ENCODE measurements at regions not wholly inside any gene's neighbourhood (a gene's known extent, or its start where the extent isn't known, plus 50 kb on each side); places are given as distances from the start of the nearest gene placed in this dataset.

- Mint-ChIP-seq H3K4me3 (ENCODE audit: unreplicated experiment) (no peak overlapping the region), H3K27me3 (ENCODE audit: unreplicated experiment) (no peaks in the 10 kb centered on the region), H3K36me3 (ENCODE audit: unreplicated experiment) (no peaks in the 10 kb centered on the region), H3K9me3 (ENCODE audit: unreplicated experiment) (no peaks in the 10 kb centered on the region), H3K4me1 (ENCODE audit: low read depth, unreplicated experiment) (peaks cover 3% of the 10 kb centered on the region), H3K27ac (ENCODE audit: unreplicated experiment) (no peak overlapping the region)
- DNase-seq, result no peak
- no peak for TF ChIP-seq CTCF (IDR thresholded peaks at IDR 0.05; ENCODE audit: partially characterized antibody, unreplicated experiment)
Observed at GRCh38 chr17:55572599-55572998, 61.3 kb upstream of the SMIM36 start.

- H3K9me3 Mint-ChIP-seq (ENCODE audit: unreplicated experiment), result no peaks in the 10 kb centered on the region
- no peak for TF ChIP-seq CTCF (IDR thresholded peaks at IDR 0.05; ENCODE audit: partially characterized antibody, unreplicated experiment)
- DNase-seq, result no peak
- H3K36me3 Mint-ChIP-seq (ENCODE audit: unreplicated experiment), result no peaks in the 10 kb centered on the region
- no peak overlapping the region for H3K27ac Mint-ChIP-seq (ENCODE audit: unreplicated experiment)
- H3K4me3 Mint-ChIP-seq (ENCODE audit: unreplicated experiment), result no peak overlapping the region
- no peaks in the 10 kb centered on the region for H3K27me3 Mint-ChIP-seq (ENCODE audit: unreplicated experiment)
- H3K4me1 Mint-ChIP-seq (ENCODE audit: low read depth, unreplicated experiment), result peaks cover 3% of the 10 kb centered on the region
Observed at GRCh38 chr17:55572139-55572538, 60.9 kb upstream of the SMIM36 start.

- no peak for DNase-seq
- H3K27ac Mint-ChIP-seq (ENCODE audit: unreplicated experiment), result no peak overlapping the region
- peaks cover 3% of the 10 kb centered on the region for H3K4me1 Mint-ChIP-seq (ENCODE audit: low read depth, unreplicated experiment)
- no peak for TF ChIP-seq CTCF (IDR thresholded peaks at IDR 0.05; ENCODE audit: partially characterized antibody, unreplicated experiment)
- no peaks in the 10 kb centered on the region for H3K9me3 Mint-ChIP-seq (ENCODE audit: unreplicated experiment)
- H3K36me3 Mint-ChIP-seq (ENCODE audit: unreplicated experiment), result no peaks in the 10 kb centered on the region
- no peak overlapping the region for H3K4me3 Mint-ChIP-seq (ENCODE audit: unreplicated experiment)
- H3K27me3 Mint-ChIP-seq (ENCODE audit: unreplicated experiment), result no peaks in the 10 kb centered on the region
Observed at GRCh38 chr17:55571095-55571494, 59.8 kb upstream of the SMIM36 start.

GRCh38 chr17:55570391-55570790, 59.1 kb upstream of the SMIM36 start:
- no peaks in the 10 kb centered on the region for H3K9me3 Mint-ChIP-seq (ENCODE audit: unreplicated experiment)
- no peaks in the 10 kb centered on the region for H3K36me3 Mint-ChIP-seq (ENCODE audit: unreplicated experiment)
- peaks cover 3% of the 10 kb centered on the region for H3K4me1 Mint-ChIP-seq (ENCODE audit: low read depth, unreplicated experiment)
- no peaks in the 10 kb centered on the region for H3K27me3 Mint-ChIP-seq (ENCODE audit: unreplicated experiment)
- no peak for DNase-seq
- H3K4me3 Mint-ChIP-seq (ENCODE audit: unreplicated experiment), result no peak overlapping the region
- no peak for TF ChIP-seq CTCF (IDR thresholded peaks at IDR 0.05; ENCODE audit: partially characterized antibody, unreplicated experiment)
- no peak overlapping the region for H3K27ac Mint-ChIP-seq (ENCODE audit: unreplicated experiment)

- Mint-ChIP-seq H3K9me3 (ENCODE audit: unreplicated experiment) (no peaks in the 10 kb centered on the region), H3K27me3 (ENCODE audit: unreplicated experiment) (peaks cover 3% of the 10 kb centered on the region), H3K36me3 (ENCODE audit: unreplicated experiment) (no peaks in the 10 kb centered on the region), H3K27ac (ENCODE audit: unreplicated experiment) (no peak overlapping the region), H3K4me1 (ENCODE audit: low read depth, unreplicated experiment) (peaks cover 3% of the 10 kb centered on the region), H3K4me3 (ENCODE audit: unreplicated experiment) (no peak overlapping the region)
- DNase-seq, result no peak
- TF ChIP-seq CTCF (IDR thresholded peaks at IDR 0.05; ENCODE audit: partially characterized antibody, unreplicated experiment), result no peak
Observed at GRCh38 chr17:55567240-55568214, 56.3 kb upstream of the SMIM36 start.

Measured in glutamatergic neuron (in vitro differentiated cells).